NCI-H2081 treated with DMSO at 0.1 percent for 48 hours (cell line): ENCODE measurements at regions not wholly inside any gene's neighbourhood (a gene's known extent, or its start where the extent isn't known, plus 50 kb on each side); places are given as distances from the start of the nearest gene placed in this dataset.
"Not testable (repeated sequence)": the region's sequence is repeated elsewhere in the genome, so short reads cannot be mapped to it uniquely, and the experiment has no call there.

Experiments
- DNase-seq: peaks from one replicate; lab custom pipeline; 2025; lab: John Stamatoyannopoulos, UW

DNA sequence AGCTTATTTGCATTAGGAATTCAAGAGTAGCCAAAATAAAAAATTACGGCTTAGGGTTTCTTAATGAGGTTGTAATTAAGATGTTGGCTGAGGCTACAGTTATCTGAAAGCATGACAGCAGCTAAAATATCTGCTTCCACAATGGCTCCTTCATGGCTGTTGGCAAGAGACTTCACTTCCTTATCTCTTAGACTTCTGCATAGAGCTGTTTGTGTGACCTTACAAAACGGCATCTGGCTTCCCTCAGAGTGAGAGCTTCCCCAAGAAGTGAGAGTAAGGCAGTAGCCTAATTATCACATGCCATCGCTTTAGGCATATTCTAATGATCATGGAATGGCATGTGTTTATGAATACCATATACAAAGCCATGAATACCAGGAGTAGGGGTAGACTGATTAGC is 57.6 kb downstream of the CCDC59 start:
- DNase-seq: no peak

DNA sequence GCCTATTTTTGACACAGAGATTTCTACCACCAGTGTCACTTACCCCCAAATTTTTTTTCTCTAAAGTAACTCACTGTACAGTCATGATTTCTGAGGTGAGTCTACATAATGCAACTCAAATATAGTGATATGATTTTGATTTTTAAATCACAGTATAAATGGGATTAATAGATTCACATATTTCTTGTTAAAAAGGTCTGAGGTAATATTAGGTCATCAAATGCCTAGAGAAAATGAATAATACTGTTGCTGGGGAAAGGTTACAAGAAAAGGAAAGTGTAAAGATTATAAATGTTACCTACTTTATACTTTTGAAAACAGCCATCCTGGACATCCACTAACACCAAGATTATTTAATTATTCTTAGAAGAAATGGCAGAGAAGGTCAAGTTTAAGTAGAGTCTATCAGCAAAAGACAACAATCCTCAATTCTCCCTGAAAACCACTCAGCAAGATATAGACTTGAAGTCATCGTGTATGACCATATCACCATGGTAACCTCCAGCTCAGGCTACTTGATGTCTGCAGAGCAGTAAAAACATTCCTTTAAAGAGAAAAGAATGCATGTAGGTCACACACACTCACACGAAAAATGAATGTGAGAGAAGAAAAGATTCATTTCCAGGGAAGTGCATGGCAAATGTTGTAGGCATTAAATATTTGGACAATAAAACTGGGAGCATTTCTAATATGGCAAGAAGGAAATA is 58.7 kb downstream of the CCDC59 start:
- DNase-seq: no peak

DNA sequence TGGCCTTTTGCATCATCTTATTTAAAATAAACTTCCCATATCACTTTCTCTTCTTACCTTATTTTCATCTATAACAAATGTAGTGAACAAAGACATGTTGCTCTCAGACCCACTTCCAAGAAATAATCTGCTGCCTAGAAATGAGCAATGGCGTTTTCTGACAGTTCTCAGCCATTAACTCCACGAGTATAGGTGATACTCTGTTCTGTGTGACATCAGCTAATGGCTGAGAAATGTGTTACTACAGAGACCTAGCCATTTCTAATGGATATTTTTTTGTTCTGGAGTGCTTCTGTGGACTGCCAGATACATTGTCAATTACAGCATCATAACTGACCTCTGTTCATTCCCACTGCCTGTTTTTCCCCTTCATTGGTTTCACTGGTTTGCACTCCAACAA is 67.8 kb downstream of the CCDC59 start:
- no peak for DNase-seq

DNA sequence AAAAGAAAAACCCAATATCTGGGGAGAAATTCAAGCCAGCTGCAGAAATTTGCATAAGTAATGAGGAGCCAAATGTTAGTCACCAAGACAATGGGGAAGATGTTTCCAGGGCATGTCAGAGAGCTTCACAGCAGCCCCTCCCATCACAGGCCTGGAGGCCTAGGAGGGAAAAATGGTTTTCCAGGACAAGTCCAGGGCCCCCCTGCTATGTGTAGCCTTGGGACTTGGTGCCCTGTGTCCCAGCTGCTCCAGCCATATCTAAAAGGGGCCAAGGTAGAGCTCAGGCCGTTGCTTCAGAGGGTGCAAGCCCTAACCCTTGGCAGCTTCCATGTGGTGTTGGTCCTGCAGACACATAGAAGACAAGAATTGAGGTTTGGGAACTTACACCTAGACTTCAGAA is 76.9 kb downstream of the CCDC59 start:
- DNase-seq: not testable (repeated sequence)

DNA sequence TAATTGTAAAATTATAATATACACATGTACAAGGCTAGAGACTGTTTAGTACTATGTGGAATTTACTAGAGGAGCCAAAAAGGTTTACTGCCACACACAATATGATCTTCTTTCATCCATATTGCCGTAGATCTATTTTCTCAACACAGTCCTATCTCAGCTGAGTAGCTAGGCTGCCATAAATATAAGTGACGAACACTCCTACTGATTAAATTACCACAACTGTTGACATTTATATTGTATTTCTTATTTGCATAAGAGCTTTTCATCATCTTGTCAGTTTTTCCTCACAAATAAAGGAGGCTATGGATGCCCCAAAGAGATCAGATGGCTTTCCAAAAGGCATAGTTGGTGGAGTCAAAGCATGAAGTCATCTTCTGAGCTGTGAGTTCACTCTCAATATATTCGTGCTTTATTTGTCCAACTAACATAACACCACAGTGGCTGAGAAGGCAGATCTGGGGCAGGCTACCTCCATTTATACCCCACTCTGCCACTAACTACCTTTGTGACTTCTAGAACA is 78.6 kb downstream of the CCDC59 start:
- DNase-seq: peak; percentile 15

DNA sequence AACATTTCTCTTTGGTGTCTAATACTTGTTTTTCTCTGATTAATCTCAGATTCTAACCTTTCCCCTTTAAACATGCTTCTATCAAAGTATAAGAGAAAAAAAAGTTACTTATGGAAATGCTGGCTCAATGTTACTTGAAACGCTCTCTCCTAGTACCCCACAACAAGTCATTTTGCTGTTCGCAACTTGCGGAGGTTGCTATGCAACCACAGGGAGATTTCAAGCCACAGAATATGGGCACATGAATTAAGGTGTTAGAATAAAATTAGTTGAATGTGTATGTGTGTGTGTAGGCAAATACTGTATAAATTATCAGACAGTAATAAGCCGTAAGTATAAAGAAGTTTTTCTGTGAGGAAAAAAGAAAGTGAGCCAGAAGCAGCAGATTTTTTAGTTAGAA is 80.6 kb downstream of the CCDC59 start:
- DNase-seq: no peak

DNA sequence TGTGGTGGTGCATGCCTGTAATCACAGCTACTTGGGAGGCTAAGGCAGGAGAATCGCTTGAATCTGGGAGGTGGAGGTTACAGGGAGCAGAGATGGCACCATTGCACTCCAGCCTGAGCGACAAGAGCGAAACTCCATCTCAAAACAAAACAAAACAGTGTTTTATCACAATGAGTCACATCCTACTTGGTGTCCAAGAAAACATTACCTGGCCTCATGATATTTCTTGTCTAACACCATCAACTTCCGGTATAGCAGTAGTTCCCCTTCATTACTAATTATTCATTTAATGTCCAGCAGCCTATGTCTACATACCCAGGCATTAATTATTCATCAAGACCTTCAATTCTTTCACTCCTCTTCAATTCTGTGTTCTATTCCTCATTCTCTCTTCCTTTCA is 115.5 kb downstream of the CCDC59 start:
- no peak for DNase-seq

DNA sequence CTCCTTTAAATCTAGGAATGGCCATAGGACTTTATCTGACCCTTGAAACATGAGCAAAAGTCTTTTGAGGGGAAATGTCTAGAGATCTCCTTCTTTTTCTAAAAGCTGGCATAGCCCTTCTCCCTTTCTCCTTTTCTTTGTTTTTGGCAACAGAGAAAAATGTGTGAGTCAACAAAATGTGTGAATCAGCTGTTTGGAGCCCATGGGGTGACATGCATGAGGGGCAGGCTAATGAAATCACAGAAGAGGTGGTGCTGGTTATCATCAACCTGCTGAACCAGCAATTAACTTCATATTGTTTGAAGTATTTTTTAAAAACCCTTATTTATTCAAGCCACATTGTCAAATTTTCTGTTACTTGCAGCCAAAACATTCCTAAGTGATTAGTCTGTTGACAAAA is 132.3 kb downstream of the CCDC59 start:
- DNase-seq: no peak

DNA sequence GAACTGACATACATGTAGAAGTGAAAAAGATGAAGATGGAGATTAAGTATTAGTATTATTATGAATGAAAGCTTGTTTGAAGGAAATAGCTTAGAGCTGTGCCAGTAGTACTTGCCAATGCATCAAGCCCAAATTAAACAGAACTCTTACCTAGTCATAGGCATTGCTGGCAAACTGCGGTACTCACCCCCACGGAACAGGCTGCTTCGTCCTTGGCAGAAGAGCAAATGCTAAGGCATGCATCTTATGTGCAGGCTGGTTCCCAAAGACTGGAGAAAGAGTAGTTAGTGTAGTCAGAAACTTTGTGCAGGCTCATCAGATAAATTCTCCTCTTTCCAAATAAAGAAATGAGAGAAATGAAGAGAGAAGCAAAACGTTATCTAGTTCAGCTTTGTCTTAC is 134.8 kb downstream of the CCDC59 start:
- DNase-seq: no peak

DNA sequence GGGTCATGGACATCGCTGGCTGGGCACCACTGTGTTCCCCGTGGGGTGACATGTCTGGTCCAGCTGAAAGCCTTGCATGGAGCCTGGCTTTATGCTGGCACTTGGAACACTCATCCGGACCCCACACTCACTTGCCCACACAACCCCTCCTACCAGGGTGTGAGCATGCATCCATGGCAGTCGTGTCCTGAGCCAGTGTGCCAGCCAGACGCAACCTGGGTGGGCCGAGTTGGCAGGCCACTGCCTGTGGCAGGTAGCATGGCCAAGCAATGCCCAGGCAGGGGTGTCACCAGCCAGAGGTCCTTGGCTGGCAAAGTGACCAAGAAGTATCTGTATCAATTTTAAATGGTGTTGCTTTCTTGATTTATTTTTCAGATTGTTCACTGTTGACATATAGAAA is 141.7 kb downstream of the CCDC59 start:
- no peak for DNase-seq

DNA sequence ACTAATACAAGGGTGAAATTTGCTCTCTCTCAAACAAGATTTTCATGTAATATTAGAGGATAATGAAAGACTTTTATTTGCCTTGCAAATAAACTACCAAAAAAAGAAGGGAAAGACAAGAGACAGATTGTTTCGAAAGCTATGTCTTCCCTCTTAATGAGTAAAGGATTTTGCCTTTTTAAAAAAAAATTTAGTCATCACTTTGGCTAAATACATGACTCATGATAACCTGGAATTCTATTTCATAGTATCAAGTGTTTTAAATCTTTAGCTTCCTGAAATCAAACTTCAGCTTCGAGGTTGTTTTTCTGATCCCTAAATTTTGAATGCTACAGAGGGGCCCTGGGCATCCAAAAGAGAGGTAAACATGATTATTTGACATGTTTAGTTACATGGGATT is 144.4 kb downstream of the CCDC59 start:
- DNase-seq: no peak

DNA sequence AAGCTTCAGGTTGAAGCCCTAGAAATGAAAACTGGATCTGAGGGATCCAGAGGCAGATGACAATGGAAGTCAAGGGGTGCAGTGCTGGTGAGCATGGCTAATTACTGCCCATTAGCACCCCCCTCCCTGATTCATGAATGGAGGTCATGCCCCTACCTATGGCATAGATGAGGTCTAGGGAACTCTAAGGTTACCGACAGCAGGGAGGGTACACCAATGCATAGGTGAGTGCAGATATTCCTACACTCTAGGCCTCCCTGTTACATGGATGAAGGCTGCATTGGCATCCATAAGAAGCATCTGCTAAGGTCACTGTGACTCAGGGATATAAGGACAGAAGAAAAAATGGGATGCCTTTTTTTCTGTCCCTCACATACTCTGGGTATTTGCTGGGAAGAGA is 147.3 kb downstream of the CCDC59 start:
- no peak for DNase-seq

DNA sequence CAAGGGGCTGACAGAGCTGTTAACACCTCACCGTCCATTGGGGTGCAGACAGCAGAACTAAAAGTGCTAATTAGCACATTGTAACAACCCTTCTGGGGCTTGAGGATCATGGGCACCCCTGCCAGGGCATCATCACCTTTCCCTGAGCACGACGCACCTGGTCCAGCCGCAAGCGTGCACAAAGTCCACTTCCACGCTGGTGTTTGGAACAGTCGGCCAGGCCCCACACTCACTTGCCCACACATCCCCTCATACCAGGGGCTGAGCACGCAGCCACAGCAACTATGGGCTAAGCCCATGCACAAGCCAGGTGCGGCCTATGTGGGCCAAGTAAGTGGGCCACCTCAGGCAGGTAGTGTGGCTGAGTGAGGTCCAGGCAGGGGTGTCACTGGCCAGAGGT is 148.7 kb downstream of the CCDC59 start:
- DNase-seq: no peak

DNA sequence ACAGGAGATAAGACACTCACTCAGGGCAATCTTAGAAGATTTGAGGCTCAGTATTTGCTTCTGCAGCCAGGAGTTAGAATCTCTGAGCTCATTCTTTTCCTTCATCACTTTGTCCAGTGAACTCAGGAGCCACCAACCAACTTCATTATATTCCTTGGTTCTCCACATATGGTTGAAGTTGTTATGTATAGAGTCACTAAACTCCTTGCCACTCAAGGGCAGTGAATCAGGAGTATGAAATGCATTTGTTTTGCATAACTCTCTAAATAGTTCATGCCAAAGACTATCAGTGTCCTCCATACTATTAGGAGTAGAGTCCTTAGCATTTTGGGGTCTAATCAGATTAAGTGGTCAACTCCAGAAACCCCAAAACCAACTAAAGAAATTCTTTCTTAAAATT is 150.6 kb downstream of the CCDC59 start:
- DNase-seq: no peak

DNA sequence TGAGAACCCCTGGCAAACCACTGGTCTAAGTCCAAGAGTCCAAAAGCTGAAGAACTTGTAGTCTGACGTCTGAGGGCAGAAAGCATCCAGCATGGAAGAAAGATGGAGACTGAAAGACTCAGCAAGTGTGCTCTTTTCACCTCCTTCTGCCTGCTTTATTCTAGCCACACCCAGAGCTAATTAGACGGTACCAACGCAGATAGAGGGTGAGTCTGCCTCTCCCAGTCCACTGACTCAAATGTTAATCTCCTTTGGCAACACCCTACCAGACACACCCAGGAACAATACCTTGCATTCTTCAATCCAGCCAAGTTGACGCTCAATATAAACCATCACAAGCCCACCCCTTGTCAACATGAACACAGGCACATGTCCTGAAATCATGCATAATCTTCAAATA is 155.1 kb downstream of the CCDC59 start:
- DNase-seq: no peak

DNA sequence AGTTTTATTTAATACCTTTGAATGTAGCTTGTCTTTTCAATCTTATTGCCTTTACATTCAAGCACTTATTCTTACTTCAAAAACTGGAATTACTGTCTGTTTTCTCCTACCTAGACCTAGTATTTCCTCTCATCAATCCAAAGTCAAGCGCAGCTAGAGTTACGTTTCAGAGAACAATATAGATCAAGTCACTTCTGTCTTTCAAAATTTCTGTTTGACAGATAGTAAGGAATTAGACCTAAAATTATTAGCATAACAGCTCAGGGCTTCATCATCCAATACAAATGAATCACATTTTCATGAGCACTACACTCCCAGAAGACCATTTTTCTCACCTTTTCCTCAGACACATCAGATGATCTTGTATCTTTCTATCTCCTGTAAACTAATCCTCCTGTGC is 170.6 kb downstream of the CCDC59 start:
- no peak for DNase-seq

DNA sequence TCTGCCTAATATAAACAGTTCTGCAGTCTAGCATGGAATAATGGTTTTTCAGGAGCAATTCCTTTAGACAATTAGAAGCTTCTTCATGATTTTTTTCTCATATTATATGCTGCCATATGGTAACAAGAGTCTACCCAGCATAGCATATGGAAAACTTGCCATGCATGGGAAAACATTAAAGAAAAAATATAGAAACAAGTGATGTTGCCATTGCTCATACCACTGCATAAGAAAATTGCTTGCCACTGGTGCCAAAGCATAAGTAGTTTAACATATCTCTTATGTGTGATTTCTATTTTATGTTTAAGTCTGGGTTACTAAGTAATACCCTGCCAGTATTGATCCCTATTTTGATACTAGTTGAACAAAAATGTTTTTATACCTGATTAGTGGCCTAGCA is 171.2 kb downstream of the CCDC59 start:
- no peak for DNase-seq

DNA sequence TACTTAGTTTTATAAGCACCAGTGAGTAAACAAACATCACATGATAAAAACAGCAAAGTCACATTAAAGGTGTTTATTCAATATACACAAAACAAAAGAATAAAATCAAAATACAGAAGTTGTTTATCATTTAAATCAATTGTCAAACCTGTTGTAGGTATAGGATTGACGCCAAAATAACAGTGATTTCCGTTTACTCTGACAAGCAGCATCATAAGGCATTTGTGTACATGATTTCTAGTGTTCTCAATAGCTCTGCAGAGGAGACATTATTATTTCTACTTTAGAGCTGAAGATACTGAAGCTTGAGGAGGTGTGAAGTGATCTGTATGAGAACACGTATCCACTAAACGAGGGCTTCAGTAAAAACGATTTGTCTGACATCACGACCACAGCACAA is 171.9 kb downstream of the CCDC59 start:
- no peak for DNase-seq

DNA sequence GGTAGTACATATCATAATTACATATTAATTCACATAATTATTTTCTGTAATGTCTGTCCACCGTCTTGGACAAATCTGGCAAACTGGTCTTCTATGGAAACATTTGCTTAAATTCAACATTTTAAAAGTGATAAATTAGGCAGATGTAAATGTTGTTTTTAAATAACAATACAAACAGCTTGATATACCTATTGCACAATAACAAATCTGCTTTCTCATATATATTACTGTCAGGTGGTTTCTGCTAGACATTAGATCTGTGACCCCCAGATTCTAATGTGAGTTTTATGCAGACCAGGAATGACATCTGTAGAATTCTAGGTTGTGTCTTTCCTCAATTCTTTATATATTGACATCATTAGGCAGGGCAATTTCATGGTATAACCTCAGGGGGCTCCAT is 173.3 kb downstream of the CCDC59 start:
- no peak for DNase-seq

DNA sequence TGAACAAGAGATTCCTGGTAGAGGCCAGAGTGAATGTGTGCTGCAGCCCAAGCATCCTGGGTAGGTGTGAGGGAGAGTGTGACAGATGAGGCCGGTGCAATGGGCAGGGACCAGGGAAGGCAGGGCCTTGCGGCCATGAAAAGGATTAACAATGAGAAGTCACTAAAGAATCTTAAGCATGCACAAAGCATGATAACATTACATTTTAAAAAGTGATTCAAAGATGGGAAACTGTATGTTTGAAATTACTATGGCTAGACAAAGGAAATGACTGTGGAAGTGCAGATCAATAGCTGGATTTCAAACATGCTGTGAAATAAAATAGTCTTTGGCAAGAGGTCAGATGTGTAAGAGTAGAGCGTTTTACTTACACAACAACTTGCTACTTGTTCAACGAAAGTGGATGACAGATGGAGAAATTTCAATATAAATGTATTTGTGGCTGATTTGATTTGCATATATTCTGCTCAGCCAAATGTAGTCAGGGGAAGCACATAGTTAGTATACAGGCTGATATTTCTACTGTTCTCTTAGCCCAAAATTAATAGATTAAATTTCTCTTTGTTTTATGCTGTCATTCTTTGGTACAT is 175.5 kb downstream of the CCDC59 start:
- no peak for DNase-seq

DNA sequence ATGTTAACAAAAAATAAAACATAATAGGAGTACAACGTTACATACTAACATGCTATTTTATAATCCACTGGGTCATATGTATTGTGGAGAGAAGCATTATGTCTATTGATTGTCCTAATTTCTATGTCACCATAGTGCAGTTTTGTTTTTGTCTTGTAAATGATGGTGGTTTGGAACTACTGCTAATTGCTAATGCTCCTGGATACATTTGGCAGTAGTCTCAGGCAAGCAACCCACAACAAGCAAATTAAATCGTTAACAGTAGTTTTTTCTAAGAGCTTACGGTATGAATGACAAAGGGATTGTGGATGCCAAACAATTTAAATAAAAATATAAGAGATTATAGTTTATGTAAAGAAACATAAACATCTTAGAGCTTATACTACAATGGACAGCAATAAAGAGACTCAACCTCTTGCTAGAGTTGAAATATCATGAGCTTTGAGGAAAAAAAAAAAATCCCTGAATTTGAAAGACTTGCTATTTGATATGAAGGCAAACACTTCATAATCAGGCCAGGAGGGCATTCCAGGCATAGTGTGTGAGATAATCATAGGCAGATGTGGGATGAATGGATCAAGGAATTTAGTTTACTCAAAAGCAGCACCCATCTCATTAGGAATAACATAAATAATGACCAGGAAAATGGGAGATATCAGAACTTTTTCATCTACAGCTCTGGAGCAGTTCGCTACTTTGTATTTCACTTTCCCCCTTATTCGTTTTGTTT is 181.3 kb downstream of the CCDC59 start:
- DNase-seq: peak; percentile 20

DNA sequence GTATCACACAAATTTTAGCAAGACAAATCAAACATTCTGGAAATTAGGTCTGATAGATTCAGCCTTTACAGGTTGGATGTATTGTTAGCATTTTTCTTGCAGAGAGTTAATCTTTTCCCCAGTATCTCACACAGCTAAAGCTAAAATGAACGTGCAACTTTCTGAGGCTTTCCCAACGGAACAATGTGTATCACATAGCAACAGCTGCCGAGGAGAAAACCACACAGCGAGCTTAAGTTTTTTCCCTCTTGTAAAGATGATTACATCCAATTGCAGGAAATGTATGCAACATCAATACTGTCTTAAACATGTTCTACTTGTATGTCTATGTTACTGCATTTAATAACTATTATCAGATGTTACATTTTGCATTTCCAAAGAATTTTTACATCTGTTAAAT is 182.2 kb downstream of the CCDC59 start:
- no peak for DNase-seq

DNA sequence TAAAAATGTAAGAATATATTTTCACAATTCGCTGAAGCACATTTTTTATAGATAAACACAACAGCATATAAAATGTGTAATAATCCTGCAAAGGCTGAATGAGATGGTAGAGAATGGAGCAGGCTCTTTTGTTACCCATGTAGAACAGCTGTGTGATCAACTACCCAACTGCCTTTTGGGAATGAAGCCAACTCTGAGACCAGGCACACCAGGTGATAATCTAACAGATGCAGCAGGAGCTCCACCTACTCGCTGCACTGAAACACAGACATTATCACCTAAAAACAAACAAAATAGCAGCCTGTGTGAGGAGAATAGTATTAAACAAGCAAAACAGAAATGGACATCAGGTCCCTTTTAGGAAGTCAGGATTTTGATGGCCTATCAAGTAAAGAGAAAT is 183.3 kb downstream of the CCDC59 start:
- peak; percentile 97 for DNase-seq
